ENCODE measurements at regions not wholly inside any gene's neighbourhood (a gene's known extent, or its start where the extent isn't known, plus 50 kb on each side); places are given as distances from the start of the nearest gene placed in this dataset.

- no peak for TF ChIP-seq CTCF (IDR thresholded peaks at IDR 0.05)
- TF ChIP-seq POLR2A (IDR thresholded peaks at IDR 0.05) = no peak
- TF ChIP-seq EP300 (IDR thresholded peaks at IDR 0.05) = no peak
Measured at GRCh38 chr6:85134172-85134571, 315.7 kb upstream of the NT5E start.

Measured in ovary (tissue), 3 donors.